22Rv1 (cell line): ENCODE measurements at regions not wholly inside any gene's neighbourhood (a gene's known extent, or its start where the extent isn't known, plus 50 kb on each side); places are given as distances from the start of the nearest gene placed in this dataset.

Source experiments
- CTCF ChIP-seq: fragments of 450-650 bp; IDR thresholded peaks from 2 replicates; pipeline ENCODE4 v1.5.1; 2017; ENCODE audit warnings: mild to moderate bottlenecking
- ZFX ChIP-seq: fragments of 450-650 bp; IDR thresholded peaks from 2 replicates; pipeline ENCODE4 v1.6.1; 2017; ENCODE audit warnings: antibody characterized with exemption, borderline replicate concordance

GRCh38 chr6:3939964-3940363 lies 90.8 kb downstream of the FAM50B start:
- TF ChIP-seq CTCF (no peak), ZFX (no peak)
